GM06990 (cell line): ENCODE measurements at regions not wholly inside any gene's neighbourhood (a gene's known extent, or its start where the extent isn't known, plus 50 kb on each side); places are given as distances from the start of the nearest gene placed in this dataset.

Experiments
- DNase-seq: peaks from one replicate; pipeline ENCODE4 v3.0.0-alpha.2; 2011; ENCODE audit not compliant: insufficient read length; ENCODE audit errors: extremely low read depth
- H3K27me3 ChIP-seq: replicated peaks from 2 replicates; pipeline ENCODE4 v1.6.0; 2011; ENCODE audit warnings: low read length; ENCODE audit not compliant: control insufficient read depth, insufficient read depth
- H3K36me3 ChIP-seq: 2 replicates; pipeline ENCODE4 v1.5.1; 2011; ENCODE audit warnings: low read length; ENCODE audit not compliant: control insufficient read depth, insufficient read depth
- H3K4me3 ChIP-seq: replicated peaks from 2 replicates; pipeline ENCODE4 v1.5.1; 2011; ENCODE audit warnings: low read depth, mild to moderate bottlenecking, control low read depth, low read length
- CTCF ChIP-seq: IDR thresholded peaks from 2 replicates; pipeline ENCODE4 v1.5.1; 2011; ENCODE audit warnings: low read length, control low read depth, mild to moderate bottlenecking, inconsistent platforms; ENCODE audit not compliant: insufficient read depth, poor library complexity, severe bottlenecking

- Histone ChIP-seq H3K36me3 (no peaks in the 10 kb centered on the region), H3K4me3 (no peak overlapping the region), H3K27me3 (no peaks in the 10 kb centered on the region)
- TF ChIP-seq CTCF = no peak
- peak; percentile 22 for DNase-seq
Observed at GRCh38 chr14:30339311-30339901, 219.6 kb upstream of the G2E3 start.

GRCh38 chr14:30340495-30340894 is 218.5 kb upstream of the G2E3 start:
- Histone ChIP-seq H3K27me3 (no peaks in the 10 kb centered on the region), H3K4me3 (no peak overlapping the region), H3K36me3 (no peaks in the 10 kb centered on the region)
- no peak for TF ChIP-seq CTCF
- no peak for DNase-seq

- TF ChIP-seq CTCF = no peak
- DNase-seq = no peak
- no peaks in the 10 kb centered on the region for H3K27me3 ChIP-seq
- H3K4me3 ChIP-seq = no peak overlapping the region
- H3K36me3 ChIP-seq = no peaks in the 10 kb centered on the region
Observed at GRCh38 chr14:30345511-30345910, 213.4 kb upstream of the G2E3 start.

GRCh38 chr14:30348445-30348844 is 210.5 kb upstream of the G2E3 start:
- Histone ChIP-seq H3K4me3 (no peak overlapping the region), H3K27me3 (no peaks in the 10 kb centered on the region), H3K36me3 (no peaks in the 10 kb centered on the region)
- no peak for TF ChIP-seq CTCF
- no peak for DNase-seq

GRCh38 chr14:30349520-30349919 is 209.4 kb upstream of the G2E3 start:
- Histone ChIP-seq H3K27me3 (no peaks in the 10 kb centered on the region), H3K4me3 (no peak overlapping the region), H3K36me3 (no peaks in the 10 kb centered on the region)
- TF ChIP-seq CTCF = no peak
- DNase-seq = no peak

GRCh38 chr14:30354439-30354838 is 204.5 kb upstream of the G2E3 start:
- Histone ChIP-seq H3K4me3 (no peak overlapping the region), H3K36me3 (no peaks in the 10 kb centered on the region), H3K27me3 (no peaks in the 10 kb centered on the region)
- no peak for DNase-seq
- TF ChIP-seq CTCF = no peak
